ENCODE measurements at regions not wholly inside any gene's neighbourhood (a gene's known extent, or its start where the extent isn't known, plus 50 kb on each side); places are given as distances from the start of the nearest gene placed in this dataset.

- TF ChIP-seq CTCF (IDR thresholded peaks at IDR 0.05 in 2 of 3, conservative IDR thresholded peaks at IDR 0.05 in 1 of 3; ENCODE audit: control insufficient read depth in 2 of 3, extremely low read depth in 1 of 3, insufficient read depth in 1 of 3, low read depth in 3 of 3, low read length in 3 of 3) (no peak), RAD51 (IDR thresholded peaks at IDR 0.05) (no peak), RAD21 (IDR thresholded peaks at IDR 0.05; ENCODE audit: insufficient read depth, low read depth, low read length) (no peak), CEBPB (IDR thresholded peaks at IDR 0.05; ENCODE audit: borderline replicate concordance in 1 of 2, low read depth in 2 of 2, low read length in 2 of 2) (no peak), EZH2 (IDR thresholded peaks at IDR 0.05; ENCODE audit: borderline replicate concordance, control insufficient read depth, low read depth, low read length) (no peak), RCOR1 (conservative IDR thresholded peaks at IDR 0.05; ENCODE audit: low read depth, low read length) (no peak), ZNF274 (IDR thresholded peaks at IDR 0.05; ENCODE audit: insufficient read depth, insufficient read length) (no peak), EP300 (IDR thresholded peaks at IDR 0.05; ENCODE audit: borderline replicate concordance in 1 of 2, control insufficient read depth in 1 of 2, low read depth in 2 of 2, low read length in 2 of 2) (no peak), MAX (IDR thresholded peaks at IDR 0.05; ENCODE audit: low read depth, low read length) (no peak), BRCA1 (IDR thresholded peaks at IDR 0.05; ENCODE audit: low read depth, low read length) (no peak), TCF7 (IDR thresholded peaks at IDR 0.05; ENCODE audit: borderline replicate concordance) (no peak)
Observed at GRCh38 chr10:9227679-9228365, 1173.3 kb downstream of the GATA3 start.
